Endodermal cell (in vitro differentiated cells): ENCODE measurements at regions not wholly inside any gene's neighbourhood (a gene's known extent, or its start where the extent isn't known, plus 50 kb on each side); places are given as distances from the start of the nearest gene placed in this dataset.
A peak's percentile ranks its signal among the peaks of the same experiment; 100 is the strongest.

Experiments used
- DNase-seq: peaks from one replicate; pipeline ENCODE4 v3.0.0-alpha.2; 2017
- H3K27ac ChIP-seq: 2 replicates; pipeline ENCODE4 v1.5.1; 2013; ENCODE audit warnings: mild to moderate bottlenecking, low read depth, low read length, moderate library complexity
- H3K27me3 ChIP-seq: 2 replicates; pipeline ENCODE4 v1.6.1; 2013; ENCODE audit warnings: mild to moderate bottlenecking, low read length, moderate library complexity; ENCODE audit not compliant: insufficient read depth, control insufficient read depth, poor library complexity, severe bottlenecking
- H3K36me3 ChIP-seq: 2 replicates; pipeline ENCODE4 v1.7.0; 2013; ENCODE audit warnings: mild to moderate bottlenecking, low read length, moderate library complexity; ENCODE audit not compliant: control insufficient read depth, insufficient read depth
- H3K4me1 ChIP-seq: one replicate; pipeline ENCODE4 v1.7.0; 2013; ENCODE audit warnings: low read length; ENCODE audit not compliant: control insufficient read depth, insufficient read depth
- H3K4me3 ChIP-seq: 2 replicates; pipeline ENCODE4 v1.5.1; 2013; ENCODE audit warnings: mild to moderate bottlenecking, low read length, moderate library complexity
- H3K9ac ChIP-seq: 2 replicates; pipeline ENCODE4 v1.6.1; 2013; ENCODE audit warnings: mild to moderate bottlenecking, low read length, moderate library complexity; ENCODE audit not compliant: poor library complexity, severe bottlenecking; ENCODE audit errors: extremely low read depth
- H3K9me3 ChIP-seq: 2 replicates; pipeline ENCODE4 v1.6.1; 2013; ENCODE audit warnings: mild to moderate bottlenecking, low read length, moderate library complexity; ENCODE audit not compliant: control insufficient read depth
- H3K27ac Mint-ChIP-seq: 2 replicates; pipeline ENCODE4 v1.8.0; 2020; ENCODE audit warnings: mixed read lengths
- H3K27me3 Mint-ChIP-seq: 2 replicates; pipeline ENCODE4 v1.8.0; 2021; ENCODE audit warnings: mild to moderate bottlenecking, mixed read lengths; ENCODE audit not compliant: insufficient read depth
- H3K36me3 Mint-ChIP-seq: 2 replicates; pipeline ENCODE4 v1.8.0; 2020; ENCODE audit warnings: low read depth, mixed read lengths
- H3K4me1 Mint-ChIP-seq: 2 replicates; pipeline ENCODE4 v1.8.0; 2020; ENCODE audit warnings: mixed read lengths
- H3K4me3 Mint-ChIP-seq: 2 replicates; pipeline ENCODE4 v1.8.0; 2020; ENCODE audit warnings: mild to moderate bottlenecking, moderate library complexity, mixed read lengths
- H3K9me3 Mint-ChIP-seq: 2 replicates; pipeline ENCODE4 v1.8.0; 2020; ENCODE audit warnings: mild to moderate bottlenecking, mixed read lengths
- WGBS, 2 experiments: methylation state at CpG; one replicate each; pipeline versions ENCODE4 v1.1.5 to v1.1.7; 2013; ENCODE audit warnings: missing lambda C conversion rate in 2 of 2, mixed read lengths in 1 of 2; ENCODE audit not compliant: insufficient coverage in 1 of 2, insufficient read length in 1 of 2; 5-methylcytosine and 5-hydroxymethylcytosine counted together
- TF ChIP-seq, protein P1 (sequence below): fragments of 200-600 bp; sonication (generic); conservative IDR thresholded peaks from 2 replicates; pipeline ENCODE4 v1.5.0; 2021; ENCODE audit warnings: antibody characterized with exemption, mild to moderate bottlenecking

DNA sequence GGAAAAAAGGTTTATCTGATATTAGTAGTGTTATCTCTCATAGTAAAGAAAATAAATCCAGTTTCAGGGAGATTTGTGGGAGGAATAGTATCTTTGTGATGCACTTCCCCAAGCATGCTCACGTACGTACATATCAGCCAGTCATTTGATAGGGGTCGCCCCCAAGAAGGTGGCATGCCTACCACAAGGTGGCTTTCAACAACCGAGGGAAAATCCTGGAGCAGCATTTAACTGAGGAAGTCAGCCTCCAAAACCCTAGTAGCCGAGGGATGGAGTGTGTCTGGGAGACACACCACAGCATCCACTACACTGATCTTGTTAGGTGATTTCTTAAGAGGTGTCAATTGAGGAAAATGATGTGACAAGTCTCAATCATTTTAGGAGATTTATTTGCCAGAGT is 623.9 kb downstream of the NYAP2 start:
- H3K27ac Mint-ChIP-seq: no peak overlapping the region

DNA sequence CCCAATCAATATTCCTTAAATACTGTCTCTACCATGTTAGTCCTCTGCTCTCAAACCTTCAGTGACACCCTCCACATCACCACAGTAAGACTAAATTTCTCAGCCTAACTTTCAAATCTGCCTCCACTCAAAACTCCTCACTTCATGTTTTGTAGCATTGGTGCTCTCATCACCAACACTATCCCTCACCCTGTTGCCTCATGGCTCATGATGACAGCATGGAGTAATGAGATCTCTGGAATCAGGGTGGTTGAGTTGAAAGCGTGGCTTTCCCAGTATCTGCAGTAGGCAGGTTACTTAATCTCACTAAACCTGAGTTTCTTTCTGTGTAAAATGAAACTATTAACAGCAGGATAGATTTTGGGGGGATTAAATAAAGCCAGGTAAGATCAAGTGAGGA is 621.4 kb downstream of the NYAP2 start:
- no peak for DNase-seq
- no peaks in the 10 kb centered on the region for H3K4me1 Mint-ChIP-seq
- H3K27ac ChIP-seq: no peak overlapping the region
- H3K4me3 ChIP-seq: no peak overlapping the region
- H3K27me3 ChIP-seq: no peaks in the 10 kb centered on the region
- H3K9ac ChIP-seq: no peak overlapping the region
- peaks cover 17% of the 10 kb centered on the region for H3K9me3 ChIP-seq
- no peaks in the 10 kb centered on the region for H3K4me1 ChIP-seq
- H3K36me3 Mint-ChIP-seq: no peaks in the 10 kb centered on the region
- WGBS, 2 experiments: 80 to 92% methylated on average over 1 of the region's 1 CpG
- peaks cover 26% of the 10 kb centered on the region for H3K9me3 Mint-ChIP-seq
- H3K27ac Mint-ChIP-seq: peak overlapping the region; percentile 19
- no peak overlapping the region for H3K4me3 Mint-ChIP-seq
- TF ChIP-seq, protein P1, sequence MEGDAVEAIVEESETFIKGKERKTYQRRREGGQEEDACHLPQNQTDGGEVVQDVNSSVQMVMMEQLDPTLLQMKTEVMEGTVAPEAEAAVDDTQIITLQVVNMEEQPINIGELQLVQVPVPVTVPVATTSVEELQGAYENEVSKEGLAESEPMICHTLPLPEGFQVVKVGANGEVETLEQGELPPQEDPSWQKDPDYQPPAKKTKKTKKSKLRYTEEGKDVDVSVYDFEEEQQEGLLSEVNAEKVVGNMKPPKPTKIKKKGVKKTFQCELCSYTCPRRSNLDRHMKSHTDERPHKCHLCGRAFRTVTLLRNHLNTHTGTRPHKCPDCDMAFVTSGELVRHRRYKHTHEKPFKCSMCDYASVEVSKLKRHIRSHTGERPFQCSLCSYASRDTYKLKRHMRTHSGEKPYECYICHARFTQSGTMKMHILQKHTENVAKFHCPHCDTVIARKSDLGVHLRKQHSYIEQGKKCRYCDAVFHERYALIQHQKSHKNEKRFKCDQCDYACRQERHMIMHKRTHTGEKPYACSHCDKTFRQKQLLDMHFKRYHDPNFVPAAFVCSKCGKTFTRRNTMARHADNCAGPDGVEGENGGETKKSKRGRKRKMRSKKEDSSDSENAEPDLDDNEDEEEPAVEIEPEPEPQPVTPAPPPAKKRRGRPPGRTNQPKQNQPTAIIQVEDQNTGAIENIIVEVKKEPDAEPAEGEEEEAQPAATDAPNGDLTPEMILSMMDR: no peak
- no peaks in the 10 kb centered on the region for H3K27me3 Mint-ChIP-seq
- no peaks in the 10 kb centered on the region for H3K36me3 ChIP-seq

More for the DNA sequence above, 623.9 kb downstream of the NYAP2 start:
- Mint-ChIP-seq H3K4me3 (no peak overlapping the region), H3K4me1 (no peaks in the 10 kb centered on the region), H3K27me3 (no peaks in the 10 kb centered on the region), H3K36me3 (no peaks in the 10 kb centered on the region), H3K9me3 (peaks cover 16% of the 10 kb centered on the region)
- no peaks in the 10 kb centered on the region for H3K36me3 ChIP-seq
- H3K4me1 ChIP-seq: no peaks in the 10 kb centered on the region
- no peak overlapping the region for H3K4me3 ChIP-seq
- TF ChIP-seq, protein P1: peak; percentile 70
- peaks cover 10% of the 10 kb centered on the region for H3K9me3 ChIP-seq
- H3K9ac ChIP-seq: no peak overlapping the region
- H3K27me3 ChIP-seq: no peaks in the 10 kb centered on the region
- H3K27ac ChIP-seq: no peak overlapping the region
- DNase-seq: peak; percentile 74
- 62 to 65% methylated on average over 3 to 5 of the region's 5 CpGs for WGBS, 2 experiments

DNA sequence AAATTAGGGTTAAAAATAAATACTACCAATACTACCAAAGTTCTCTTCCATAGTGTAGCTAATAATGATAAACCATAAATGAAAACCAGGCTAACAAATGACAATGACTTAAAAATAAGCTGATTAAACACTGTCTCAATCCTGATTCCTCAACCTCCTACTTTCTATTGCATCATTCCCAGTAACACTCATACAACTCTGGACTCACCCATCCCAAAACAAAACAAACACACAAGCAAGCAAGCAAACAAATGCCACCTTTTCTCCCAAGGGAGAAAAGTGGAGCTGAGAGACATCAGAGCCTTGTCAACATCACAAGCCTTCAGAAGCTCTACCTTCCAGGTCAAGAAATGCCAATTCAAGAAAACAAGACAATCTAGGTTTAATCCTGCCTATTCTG is 620.7 kb downstream of the NYAP2 start:
- no peak for DNase-seq
- Mint-ChIP-seq H3K36me3 (no peaks in the 10 kb centered on the region), H3K4me1 (no peaks in the 10 kb centered on the region), H3K4me3 (no peak overlapping the region), H3K9me3 (peaks cover 26% of the 10 kb centered on the region), H3K27me3 (no peaks in the 10 kb centered on the region), H3K27ac (no peak overlapping the region)
- no peak overlapping the region for H3K4me3 ChIP-seq
- no peaks in the 10 kb centered on the region for H3K4me1 ChIP-seq
- H3K27ac ChIP-seq: no peak overlapping the region
- TF ChIP-seq, protein P1: no peak
- no peaks in the 10 kb centered on the region for H3K36me3 ChIP-seq
- H3K27me3 ChIP-seq: no peaks in the 10 kb centered on the region
- peaks cover 17% of the 10 kb centered on the region for H3K9me3 ChIP-seq
- no peak overlapping the region for H3K9ac ChIP-seq
